Stimulated activated CD4-positive, alpha-beta T cell treated with anti-CD3 and anti-CD28 coated beads, TNF-alpha, amount 100 ng/mL, for 48 hours (primary cell): ENCODE measurements at regions not wholly inside any gene's neighbourhood (a gene's known extent, or its start where the extent isn't known, plus 50 kb on each side); places are given as distances from the start of the nearest gene placed in this dataset.
"Not testable (repeated sequence)": the region's sequence is repeated elsewhere in the genome, so short reads cannot be mapped to it uniquely, and the experiment has no call there.

Experiments
- DNase-seq, 3 donors: peaks; one replicate each; pipeline ENCODE4 v3.0.0-alpha.2; 2020; ENCODE audit warnings: low read depth in 3 of 3

DNA sequence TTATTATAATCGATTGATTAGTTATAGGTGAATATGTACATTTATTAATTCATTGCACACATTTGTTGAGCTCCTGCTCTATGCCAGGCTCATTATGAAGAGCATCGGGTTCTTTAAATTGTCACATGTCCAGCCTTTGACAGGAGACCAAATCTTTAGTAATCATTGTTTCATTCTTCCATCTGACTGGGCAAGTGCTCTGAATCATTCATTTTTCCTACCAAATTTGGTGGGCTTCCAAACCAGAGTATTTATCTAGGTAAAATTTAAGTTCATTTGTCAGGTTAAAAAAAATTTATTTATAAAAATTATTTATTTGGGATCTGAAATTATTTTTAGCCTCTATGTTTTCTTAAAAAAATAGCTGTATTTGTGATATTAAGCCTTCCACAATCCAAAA lies 404.9 kb upstream of the MMS22L start:
- DNase-seq: no peak

DNA sequence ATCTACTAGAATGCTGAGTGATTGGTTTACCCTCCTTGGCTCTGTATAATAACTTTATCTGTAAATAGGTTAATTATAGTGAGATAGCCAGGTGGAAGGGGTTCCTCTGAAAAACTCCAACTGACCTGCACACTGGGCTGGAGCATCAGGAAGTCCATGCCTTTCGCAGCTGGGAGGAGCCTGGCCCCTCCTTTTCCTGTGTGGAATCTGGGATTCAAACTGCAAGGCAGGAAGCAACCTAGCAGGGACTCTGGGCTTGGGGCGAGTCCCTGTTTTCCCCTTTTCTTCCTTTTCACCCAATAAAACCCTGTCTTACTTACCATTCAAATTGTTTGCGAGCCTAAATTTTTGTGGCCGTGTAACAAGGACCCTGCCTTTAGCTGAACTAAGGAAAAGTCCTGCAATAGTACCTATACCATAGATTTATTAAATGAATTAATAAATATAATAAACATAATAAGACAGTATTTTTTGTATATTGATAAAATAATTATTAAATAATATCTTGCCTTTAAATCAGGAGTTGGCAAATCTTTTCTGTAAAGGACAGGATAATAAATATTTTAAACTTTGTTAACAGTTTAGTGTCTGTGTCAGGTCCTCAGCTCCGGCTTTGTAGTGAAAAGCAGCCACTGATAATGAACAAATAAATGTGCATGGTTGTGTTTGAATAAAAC lies 406.2 kb upstream of the MMS22L start:
- DNase-seq: no peak

DNA sequence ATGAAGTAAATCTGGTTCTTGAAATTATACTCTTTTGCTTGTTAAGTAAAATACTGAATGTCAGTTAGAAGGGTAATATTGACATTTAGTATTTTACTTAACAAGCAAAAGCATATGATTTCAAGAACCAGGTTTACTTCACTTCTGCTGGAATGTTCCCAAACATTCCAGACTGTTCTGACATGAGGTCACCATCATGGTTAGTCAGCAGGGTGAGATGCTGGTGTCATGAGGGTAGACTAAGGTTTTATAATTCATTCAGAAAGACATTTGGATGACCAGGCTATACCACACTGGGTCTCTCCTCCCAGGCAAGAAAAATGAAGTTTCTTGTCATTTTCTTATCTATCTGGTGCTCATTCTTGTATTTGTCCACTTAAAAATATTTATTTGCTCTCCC lies 414.4 kb upstream of the MMS22L start:
- DNase-seq: no peak

DNA sequence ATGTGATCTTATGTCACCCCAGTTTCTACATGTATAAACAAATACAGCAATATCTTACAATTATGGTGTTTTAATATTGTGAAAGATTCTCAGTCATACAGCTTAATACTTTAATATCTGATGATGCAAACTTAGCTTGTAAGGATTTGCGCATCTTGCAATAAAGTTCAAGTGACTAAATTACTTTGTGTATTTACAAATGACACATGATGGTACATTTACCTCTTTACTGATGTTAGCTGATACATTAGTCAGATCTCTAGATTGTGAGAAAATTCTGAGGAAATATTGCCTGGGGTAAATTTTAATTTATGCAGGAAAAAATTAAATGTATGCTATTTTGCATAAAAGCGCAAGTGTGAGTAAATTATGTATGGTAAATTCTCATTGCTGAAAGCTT lies 418.8 kb upstream of the MMS22L start:
- no peak for DNase-seq

DNA sequence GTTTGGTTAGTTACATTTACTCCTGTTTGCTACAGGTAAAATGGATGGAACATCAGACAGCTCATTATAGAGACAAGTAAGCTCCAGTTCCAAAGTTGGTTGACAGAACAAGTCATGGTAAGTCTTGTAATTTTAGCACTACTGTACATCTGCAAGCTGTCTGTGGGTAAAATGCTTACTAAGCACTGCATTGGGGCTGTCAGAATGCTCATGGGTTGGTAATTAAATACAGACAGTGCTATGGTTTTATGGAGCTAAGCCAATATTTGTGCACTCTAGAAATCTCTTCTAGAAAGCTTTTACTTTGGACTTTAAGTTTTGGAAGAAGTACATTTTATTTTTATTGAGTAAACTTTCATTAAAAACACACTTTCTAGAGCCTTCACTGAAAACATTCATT lies 419.2 kb upstream of the MMS22L start:
- DNase-seq: no peak

DNA sequence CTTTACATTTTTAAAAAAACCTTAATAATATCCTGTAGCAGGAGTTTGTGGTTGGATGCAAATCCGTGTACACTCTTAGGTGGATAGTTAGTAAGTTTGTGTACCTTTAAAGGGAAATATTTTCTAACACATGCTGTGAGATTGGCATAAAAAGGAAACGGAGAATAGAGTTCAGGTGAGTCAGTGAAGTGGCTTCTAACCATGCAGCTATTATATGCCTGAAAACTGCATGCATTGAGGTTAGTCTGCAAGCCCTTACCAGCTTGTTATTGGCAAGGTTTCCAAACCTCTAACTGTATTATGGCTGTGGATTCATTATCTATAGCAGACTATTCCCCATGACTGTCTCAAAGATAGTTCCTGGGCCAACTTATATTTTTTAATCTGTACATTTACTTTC lies 420.6 kb upstream of the MMS22L start:
- no peak for DNase-seq

DNA sequence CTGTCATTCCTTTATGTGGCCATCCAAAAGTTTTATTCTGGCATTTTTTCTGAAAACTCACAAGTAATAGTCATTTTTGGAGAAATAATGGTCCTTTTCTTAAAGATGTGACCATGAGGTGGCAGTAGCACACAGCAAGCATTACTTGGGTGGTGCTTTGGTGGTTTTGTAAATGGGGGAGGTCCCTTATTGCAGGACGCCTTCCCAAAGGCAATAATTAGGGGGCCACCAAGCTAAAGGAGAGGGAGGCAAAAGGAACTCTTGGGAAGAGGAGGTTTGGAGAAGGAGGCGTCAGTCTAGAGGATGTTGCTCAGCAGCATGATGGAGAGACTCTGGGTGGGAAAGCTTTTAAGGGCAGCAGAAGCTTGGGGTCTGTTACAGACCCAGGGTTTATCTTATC lies 422.6 kb upstream of the MMS22L start:
- no peak for DNase-seq

DNA sequence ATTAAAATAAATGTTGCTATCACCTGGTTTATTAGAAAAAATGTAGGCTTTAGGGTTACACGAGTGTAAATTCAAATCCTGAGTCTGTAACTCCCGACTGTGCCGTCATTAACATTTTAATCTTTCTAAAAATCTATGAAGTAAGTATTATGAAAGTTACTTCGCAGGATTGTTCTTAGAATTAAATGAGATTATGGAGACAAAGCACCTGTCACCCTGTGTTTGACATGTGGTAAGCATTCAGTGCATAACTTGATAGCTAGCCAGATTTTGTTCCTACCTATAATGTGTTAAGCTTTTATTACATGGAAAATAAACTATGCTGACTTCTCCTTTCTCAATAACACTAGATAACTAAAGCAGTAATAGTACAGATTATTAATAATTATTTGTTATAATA lies 429.7 kb upstream of the MMS22L start:
- DNase-seq: no peak

DNA sequence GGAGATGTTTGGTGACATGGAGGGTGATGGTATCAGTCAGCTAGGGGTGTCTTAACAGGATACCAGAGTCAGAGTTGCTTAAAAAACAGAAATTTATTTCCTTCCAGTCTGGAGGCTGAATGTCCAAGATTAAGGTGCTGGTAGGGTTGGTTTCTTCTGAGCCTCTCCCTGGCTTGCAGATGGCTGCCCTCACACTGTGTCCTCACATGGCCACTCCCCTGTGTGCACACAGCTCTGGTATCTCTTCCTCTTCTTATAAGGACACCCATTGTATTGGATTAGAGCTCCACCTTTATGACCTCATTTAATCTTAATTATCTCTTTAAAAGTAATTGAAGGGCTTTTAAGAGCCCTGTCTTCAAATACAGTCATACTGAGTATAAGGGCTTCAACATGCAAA lies 431.8 kb upstream of the MMS22L start:
- no peak for DNase-seq

DNA sequence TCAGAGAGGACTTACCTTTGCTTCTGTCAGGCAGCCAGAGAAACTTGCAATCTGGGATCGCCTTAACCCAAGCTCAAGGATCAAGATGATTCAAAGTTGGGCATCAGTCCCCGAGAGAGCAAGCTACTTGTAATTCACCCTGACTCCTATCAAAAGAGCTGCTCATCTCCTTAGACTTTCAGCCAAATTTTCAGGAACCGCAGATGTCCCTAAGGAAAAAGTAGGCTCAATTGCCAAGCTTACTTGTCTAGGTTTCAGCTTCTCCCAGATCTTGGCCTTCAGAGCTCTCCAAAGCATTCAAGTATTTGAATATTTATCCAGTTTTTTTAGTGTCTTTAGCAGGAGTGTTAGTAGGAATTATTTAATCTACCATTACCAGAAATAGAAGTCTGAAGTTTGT lies 434.1 kb upstream of the MMS22L start:
- no peak for DNase-seq

DNA sequence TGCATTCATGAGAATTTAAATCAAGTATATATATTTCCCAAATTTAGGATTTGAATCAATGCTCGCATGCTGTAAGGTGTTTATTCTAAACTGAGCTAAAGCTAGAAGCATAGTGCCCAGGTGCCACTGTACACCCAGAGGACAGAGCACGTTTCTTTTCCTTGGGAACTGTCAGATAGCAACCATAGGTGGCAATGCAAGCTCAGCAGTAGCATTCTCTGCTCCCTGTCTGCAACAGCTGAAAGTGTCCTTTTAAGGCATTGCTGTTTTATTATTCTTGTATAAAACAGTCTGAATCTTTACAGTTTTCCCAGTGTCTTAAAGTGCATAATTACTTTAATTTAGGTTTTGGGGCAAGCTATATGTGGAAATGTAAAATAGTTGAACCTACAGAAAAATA lies 443.4 kb upstream of the MMS22L start:
- DNase-seq: no peak

DNA sequence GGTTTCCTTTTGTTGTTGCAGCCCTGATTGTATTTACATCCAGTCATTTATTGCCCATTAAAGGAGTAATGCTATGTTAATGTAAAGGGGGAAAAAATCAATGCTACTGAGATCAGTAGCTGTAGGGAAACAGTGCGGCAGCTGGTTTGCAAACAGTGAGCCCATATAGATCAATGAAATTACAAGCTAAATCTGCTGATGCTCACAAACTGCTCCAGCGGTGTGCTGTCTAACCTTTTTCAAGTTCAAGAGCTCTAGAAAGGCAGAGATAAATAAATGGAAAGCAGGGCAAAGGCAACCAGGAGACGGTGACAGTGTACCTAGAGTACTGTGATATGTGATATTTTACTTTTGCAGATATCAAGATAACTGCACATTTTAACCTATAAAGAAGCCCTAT lies 449.0 kb upstream of the MMS22L start:
- DNase-seq: no peak

DNA sequence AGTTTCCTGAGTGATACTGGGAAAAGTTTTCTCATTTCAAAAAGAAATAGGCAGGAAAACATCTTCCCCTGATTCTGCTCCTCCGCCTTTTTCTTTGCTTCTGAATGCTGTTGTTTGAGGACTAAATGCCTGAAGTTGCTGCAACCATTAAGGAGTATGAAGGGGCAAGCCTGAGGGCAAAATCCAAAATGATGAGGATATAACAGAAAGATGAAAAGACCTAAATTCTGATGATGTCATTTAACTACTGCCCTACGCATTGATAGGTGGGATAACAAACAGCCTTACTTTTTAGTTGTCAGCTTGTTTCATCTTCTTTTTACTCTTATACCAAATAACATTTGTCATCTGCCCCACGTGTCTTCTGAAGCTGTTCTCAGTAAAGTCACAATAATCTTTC lies 474.6 kb upstream of the MMS22L start:
- no peak for DNase-seq

DNA sequence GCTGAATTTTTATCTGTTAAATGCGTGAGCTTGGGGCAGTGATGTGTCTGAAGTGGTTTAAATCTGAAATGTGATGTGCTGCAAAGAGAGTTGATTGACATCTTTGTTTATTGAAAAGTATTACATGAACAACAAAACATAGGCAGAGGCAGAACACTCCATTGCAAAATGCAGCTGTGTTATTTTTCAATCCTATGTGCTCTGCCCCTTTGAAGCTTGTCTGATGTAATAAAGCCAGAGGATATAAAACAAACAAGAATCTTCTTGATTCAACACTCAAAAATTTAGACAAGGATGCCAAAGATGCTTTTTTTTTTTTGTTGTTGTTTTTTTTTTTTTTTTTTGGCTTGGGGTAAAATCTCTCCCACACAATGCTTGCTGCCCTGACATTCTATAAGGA lies 482.4 kb upstream of the MMS22L start:
- DNase-seq: no peak

DNA sequence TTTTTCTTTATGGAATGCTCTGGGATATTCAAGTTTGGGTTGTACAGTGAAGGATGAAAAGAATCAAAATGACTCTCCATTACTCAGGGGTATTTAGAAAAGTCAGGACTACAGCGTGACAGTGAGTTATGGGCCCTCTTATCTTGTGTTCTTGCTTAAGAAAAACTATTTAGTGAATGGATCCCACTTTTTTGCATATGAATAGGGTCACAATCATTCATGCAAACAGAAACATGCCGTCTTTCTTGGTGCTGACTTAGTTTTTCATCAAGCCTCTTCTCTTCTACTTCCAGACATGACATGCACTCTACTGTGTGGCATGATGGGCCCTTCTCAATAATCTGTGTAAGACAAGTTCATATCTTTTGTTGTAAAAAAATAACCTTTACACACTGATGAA lies 488.4 kb upstream of the MMS22L start:
- DNase-seq: no peak

DNA sequence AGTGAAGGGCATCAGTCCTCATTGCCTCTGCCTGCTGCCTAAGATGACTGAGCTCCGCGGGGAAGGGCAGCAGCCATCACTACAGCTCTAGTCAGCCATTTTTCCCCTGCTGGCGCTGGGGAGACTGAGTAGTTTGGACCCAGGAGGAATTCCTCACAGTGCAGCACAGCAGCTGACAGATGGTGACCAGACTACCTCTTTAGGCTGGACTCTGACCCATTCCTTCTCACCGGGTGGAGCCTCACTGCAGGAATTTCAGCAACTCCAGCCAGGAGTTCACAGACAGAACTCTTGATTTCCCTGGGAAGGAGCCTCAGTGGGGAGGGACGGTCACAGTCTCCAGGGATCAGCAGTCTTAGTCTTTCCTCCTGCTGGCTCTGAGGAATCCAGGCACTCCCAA lies 492.0 kb upstream of the MMS22L start:
- no peak for DNase-seq

DNA sequence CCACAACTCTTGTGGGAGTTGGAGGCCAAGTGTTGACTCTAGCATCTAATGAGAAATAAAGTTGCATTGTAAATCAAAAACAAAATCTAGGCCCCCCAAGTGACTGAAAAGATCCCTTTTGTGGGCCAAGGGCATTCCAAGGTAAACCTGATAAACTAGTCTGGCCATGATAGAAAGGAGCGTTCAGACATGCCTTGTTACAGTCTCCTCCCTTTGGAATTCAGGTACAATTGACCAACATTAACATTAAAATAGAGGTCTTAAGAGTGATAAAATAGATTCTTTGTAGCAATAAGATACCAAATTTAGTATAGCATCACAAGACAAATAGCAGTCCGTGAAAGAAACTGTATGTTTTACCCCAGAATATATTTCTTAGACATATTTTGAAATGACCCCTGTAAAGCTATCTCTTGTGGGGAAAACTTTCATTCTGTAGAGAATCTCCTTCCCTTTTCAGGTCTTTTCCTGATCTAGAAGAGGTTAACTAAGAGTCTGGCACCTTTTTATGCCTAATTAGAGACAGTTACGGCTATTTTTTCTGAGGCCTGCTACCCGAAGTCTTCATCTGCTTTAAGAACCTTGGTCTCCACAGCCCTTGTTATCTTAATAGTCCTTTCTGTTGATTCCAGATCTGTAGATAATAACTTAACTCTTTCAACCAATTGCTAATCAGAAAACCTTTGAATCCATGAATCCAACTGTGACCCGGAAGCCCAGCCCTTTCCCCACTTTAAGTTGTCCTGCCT lies 495.4 kb upstream of the MMS22L start:
- no peak for DNase-seq

DNA sequence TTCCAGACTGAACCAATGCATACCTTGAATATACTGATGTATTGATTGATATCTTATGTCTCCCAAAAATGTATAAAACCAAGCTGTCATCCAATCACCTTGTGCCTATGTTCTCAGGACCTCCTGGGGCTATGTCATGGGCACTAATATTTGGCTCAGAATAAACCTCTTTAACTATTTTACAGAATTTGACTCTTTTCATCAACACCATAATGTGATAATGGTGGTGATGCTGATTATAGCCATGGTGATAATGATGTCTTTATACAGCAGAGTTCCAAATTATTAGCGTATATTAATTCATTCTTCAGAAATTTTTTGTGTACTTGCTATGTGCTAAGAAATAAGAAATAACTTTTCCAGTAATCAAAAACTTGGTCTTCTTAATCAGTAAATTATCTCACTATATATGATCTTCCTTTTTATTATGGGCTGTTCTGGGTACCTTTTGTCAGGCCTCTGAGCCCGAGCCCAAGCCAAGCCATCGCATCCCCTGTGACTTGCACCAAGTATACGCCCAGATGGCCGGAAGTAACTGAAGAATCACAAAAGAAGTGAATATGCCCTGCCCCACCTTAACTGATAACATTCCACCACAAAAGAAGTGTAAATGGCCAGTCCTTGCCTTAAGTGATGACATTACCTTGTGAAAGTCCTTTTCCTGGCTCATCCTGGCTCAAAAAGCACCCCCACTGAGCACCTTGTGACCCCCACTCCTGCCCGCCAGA lies 496.2 kb upstream of the MMS22L start:
- not testable (repeated sequence) for DNase-seq

DNA sequence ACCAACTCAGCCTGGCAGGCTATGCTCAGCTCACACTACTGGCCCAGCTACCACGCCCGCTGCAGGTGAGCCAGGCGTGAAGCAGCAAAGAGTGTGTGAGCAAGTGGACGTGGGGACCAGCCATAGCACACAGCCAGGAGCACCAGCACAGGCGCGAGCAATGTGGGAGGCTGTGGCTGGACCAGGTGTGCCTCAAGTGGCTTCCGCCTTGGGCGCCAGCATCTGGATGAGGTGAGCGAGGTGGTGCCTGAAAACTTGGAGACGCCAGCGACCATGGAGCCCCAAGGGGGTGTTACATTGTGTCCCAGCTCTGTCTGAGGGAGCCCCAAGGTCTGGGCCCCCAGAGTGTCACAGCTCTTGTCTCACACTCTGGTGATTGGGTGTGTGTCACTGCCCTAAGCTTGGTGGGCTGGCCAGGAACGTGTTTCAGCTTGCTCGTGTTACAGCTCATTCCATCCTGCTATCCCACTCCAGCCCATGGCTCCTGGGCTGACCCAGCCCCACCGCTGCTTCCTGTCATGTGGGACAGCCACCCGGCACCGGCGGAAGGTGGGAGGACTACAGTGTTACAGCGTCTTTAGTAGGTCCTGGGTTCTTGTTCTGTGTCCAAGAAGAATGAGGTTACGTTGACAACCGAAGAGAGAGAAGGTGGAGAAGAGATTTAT lies 508.0 kb upstream of the MMS22L start:
- no peak for DNase-seq

DNA sequence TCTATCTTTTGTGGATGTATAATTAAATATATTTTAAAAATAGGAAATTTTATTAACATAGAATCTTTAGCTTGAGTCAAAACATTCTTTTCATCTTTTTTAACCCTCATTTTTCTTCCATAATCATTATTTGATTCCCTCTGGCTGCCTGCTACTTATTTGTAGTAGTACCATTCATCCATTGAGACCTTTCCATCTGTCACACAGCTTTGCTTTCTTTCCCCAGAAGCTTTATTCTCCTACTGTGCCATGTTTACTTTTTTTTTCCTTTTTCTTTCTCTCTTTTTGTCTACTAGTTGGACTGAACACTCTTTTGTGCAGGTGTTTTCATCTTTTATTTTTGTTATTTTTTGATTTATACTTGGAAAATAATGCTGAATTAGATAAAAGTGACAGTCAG lies 522.6 kb upstream of the MMS22L start:
- no peak for DNase-seq

DNA sequence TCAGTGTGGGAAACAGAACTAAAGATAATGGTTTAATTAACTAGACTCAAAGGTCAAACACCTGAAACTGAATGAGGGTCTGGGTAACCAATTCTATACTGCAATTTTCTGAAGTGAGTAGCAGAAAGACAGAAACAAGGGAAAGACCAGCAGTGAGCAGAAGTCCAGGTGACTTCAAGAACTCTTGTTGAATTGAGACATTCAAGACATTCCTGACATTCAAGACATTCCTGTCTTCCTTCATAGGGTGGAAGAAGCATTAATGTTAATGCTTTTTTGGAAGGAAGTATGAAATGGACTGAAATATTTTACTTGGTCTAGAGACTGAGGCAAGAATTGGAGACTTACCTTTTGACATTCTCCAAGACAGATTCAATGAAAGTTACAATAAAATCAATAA lies 529.9 kb upstream of the MMS22L start:
- no peak for DNase-seq

DNA sequence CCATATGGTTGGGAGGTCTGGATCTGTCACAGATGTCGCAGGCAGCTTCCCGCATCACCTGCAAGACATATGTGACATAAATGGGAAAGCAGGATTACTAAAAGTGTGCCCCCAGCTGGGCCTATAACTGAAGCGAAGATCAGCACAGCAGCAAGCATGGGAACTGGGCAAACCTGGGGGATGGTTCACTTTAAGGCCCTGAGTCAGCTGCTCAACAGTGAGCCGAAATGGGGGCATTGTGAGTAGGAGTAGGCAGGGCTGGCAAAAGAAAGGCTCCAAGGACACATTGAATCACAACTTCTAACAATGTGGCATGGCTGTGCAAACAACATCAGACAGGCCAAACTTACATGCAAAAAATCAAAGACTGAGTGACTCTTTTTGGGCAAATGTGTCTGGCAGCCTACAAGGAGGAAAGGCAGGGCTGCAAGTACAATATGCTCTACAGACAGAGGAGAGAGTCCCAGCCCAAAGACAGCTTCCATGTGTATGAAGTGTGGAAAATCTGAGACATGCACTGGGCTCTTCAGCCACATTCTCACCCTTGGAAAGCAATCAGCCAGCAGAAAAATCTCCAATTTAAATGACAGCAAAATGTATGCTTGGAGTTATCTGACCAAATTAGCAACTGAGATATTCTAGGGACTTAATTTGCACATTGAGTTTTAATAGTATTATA lies 531.0 kb upstream of the MMS22L start:
- no peak for DNase-seq
